NCI-H146 treated with DMSO at 0.1 percent for 48 hours (cell line): ENCODE measurements at regions not wholly inside any gene's neighbourhood (a gene's known extent, or its start where the extent isn't known, plus 50 kb on each side); places are given as distances from the start of the nearest gene placed in this dataset.

Experiments
- DNase-seq: peaks from one replicate; lab custom pipeline; 2025; ENCODE audit not compliant: unreplicated experiment; lab: John Stamatoyannopoulos, UW

DNA sequence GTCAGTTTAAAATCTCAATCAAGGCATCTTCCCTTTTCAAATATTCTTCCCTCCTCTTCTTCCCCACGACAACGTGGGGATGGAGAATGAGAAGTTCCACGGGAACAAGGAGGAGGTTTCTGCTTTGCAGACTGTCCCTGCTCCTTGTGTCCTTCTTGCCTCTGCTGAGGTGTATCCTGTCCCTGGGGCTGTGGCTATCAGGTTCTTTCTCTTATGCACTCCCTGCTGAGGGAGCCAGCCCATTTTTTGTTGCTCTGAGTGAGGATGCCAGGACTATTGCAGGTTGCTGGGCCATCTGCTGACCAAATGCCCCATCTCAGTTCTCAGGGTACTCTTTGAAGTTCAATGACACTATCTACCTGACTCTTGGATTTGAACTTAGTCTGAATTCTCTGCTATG, 533.6 kb downstream of the RNF144B start:
- DNase-seq, result peak; percentile 39

DNA sequence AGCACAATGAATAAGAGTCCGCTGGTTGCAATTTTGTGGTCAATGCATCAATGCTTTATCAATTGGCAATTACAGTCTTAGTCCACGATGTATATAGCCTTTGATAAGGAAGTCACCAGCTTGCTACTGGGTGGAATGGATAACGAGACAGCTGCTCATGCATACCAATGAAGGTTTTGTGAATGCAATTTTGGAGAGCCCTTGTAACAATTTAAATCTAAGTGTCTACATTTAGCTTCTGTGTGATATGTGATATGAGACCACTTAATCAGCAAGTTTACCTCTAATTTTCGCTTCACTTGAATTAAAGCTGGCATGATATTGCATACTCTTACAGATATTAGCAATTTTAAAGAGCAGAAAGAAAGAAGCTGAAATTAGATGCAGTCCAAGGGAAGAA, 543.9 kb downstream of the RNF144B start:
- no peak for DNase-seq

DNA sequence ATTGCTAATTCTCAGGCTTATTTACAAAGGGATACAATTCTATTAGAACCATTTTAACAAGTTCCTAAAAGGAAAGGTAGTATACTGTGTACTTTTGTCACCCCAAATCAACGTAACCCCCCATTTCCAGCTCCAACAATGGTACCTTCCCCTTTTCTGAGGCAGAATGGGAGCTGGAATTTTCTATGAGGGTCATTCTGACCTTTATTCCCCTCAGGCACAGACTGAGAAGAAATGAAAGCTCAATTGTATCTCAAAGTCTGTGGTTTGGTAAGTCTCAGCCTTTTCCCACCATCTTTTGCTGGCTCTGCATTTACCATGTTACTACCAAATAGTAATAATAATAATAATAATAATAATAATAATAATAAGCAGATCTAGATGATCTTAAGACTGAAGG, 571.0 kb downstream of the RNF144B start:
- DNase-seq, result no peak

DNA sequence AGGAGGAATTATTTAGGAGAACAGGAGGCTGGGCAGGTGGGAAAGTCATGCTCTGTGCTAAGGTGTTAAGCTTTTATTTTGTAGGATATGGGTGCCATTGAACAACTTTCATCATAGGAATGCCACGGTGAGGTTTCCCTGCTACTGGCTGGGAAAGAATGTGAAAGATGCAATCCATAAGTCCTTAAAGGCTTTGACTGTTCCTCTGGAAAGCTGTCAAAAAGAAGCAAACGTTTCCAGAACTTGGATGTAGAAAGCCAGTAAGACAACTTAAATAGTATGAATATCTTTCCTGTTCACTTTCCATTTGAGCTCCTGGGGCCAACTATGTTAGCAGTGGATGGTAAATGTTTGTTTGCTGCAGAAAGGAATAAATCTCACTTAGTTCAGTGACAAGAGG, 574.4 kb downstream of the RNF144B start:
- no peak for DNase-seq

DNA sequence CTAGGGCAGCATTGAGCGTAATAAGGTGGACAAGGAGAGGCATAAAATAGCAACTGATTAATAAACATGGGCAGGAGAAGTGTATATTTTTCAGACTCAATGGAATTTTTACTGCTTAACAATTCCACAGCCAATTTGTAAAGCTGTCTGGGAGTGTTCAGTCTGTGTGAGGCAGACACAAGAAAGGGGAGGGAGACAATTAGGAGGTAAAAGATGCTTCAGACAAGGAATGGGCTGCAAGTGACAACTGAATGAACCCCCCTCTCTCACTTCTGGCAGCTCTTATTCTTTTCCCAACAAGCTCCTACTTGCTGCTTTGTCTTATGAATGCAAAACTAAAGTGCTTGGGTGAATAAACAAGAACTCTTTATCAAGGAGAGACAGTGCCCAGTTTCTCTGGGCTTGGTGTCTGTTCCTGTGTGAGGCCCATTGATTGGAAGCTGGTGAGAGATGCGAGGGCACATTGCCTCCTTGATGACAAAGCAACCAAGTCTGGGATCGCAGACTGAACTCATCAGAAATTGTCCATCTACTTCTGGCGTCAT, 575.3 kb downstream of the RNF144B start:
- no peak for DNase-seq

DNA sequence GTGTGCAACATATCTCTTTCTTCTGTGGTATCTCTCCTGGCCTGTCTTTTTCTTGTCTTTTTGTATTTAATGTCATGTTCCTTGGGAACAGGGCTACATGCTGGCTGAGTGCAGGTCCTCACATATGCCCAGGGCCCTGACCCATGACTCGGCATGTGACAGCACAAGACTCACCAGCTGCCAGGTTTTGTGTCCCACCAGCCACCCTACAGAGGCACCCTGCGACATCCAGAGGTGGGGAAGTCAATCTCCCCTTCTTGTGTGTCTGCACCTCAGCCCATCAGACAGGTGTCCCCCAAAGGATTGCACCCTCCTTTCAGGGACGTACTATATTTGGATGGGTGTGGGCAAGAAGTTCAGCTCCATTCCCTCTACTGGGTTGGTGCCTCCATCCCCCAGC, 576.3 kb downstream of the RNF144B start:
- no peak for DNase-seq

DNA sequence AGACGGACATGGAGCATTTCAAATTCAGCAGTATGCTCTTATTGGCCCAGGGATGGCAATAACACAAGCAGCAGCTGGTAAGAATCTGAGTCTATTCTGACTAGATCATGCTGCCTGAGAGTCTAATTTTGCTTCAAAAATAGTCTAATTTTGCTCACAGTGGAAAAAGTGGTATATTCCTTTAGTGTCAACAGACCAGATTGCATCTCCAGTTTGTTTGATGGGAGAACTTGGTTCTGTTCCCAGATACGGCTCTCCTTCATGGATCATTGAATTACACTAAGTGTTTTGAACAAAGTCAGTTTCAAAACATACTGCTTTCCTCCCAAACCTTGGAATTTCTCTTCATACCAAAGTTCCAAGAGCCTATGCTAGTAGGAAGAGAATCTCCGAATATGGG, 586.1 kb downstream of the RNF144B start:
- DNase-seq, result no peak

GRCh38 chr6:18976091-18976490, 588.9 kb downstream of the RNF144B start:
- no peak for DNase-seq

DNA sequence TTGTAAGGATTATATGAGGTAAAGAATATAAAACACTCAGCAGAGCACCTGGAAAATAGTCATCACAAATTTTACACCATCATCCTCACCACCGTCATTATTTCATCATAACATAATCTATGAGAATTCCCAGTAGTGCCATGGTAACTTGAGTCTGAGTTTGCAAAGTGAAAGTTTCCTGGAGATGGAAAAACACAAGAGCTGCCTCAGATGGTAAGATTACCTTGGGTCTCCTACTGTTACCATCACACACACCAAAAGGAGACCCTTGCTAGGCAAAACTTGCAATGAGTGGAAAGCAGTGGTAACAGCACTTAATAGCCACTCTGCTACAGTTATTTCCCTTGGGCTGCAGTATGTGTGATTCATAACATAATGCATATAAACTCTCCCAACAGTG, 589.8 kb downstream of the RNF144B start:
- no peak for DNase-seq

- DNase-seq, result peak; percentile 81
Observed at GRCh38 chr6:18978337-18979128, 591.4 kb downstream of the RNF144B start.

- peak; percentile 93 for DNase-seq
Observed at GRCh38 chr6:18985061-18985460, 597.9 kb downstream of the RNF144B start.

DNA sequence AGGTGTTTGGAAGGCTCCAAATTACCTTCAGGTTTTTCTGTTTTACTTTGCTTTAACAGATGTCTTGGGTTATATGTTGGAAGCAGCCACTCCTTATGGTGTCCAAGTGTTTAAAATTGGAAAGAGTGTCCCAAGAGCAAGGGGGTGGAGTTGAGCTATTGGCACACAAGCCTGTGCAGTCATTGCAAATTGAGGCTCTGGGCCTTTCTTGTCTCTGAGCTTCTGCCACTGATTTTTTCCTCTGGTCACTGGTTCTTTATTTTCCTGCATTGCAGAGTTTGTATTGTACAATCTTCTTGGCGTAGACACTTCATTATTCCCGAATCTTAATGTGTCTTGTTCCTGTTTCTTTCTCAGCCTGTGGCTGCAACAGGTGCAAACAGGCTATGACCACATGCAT, 598.8 kb downstream of the RNF144B start:
- DNase-seq, result no peak

GRCh38 chr6:18988636-18989035, 601.5 kb downstream of the RNF144B start:
- no peak for DNase-seq

DNA sequence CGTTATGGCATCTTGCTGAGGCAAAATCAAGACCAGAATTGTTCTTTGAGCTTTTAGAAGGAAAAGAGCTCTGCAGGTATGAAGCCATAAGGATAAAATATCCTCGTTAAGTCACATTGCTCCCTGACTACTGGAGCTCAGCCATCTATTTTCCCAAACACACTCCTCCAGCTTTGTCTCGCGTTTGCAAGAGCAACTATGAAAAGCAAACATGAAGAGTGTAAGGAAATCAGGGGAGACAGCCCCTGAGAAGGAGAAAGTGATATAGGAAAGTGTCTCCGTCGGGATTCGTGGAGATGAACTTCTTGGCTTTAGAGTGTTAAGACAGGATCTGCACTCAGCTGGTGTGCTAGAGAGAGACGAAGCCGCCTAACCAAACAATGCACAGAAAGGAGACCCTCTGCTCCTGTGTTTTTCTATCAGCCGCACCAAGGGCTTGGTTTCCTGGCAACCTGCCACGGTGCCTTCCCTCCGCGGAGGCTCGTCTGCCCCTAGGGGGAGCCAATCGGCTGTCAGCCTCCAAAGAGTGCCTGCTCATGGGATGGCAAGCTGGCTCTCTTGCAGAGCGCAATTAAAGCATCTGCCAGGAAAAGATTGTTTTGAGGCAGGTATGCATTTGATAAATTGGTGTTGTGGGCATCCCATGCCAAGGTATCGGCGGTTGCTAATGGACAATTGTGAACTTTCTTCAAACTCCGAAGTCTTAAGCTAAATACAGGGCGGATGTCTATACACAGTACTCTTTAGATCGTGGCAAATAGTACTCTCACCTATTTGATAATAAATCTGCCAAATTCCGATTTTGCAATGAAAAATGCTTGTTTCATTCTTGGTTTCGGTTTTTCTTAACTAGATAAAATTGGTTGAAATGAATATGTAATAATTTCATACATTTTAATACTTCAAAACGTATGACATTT, 603.2 kb downstream of the RNF144B start:
- DNase-seq, result peak; percentile 66

- DNase-seq, result peak; percentile 74
Observed at GRCh38 chr6:18997375-18997826, 610.3 kb downstream of the RNF144B start.

DNA sequence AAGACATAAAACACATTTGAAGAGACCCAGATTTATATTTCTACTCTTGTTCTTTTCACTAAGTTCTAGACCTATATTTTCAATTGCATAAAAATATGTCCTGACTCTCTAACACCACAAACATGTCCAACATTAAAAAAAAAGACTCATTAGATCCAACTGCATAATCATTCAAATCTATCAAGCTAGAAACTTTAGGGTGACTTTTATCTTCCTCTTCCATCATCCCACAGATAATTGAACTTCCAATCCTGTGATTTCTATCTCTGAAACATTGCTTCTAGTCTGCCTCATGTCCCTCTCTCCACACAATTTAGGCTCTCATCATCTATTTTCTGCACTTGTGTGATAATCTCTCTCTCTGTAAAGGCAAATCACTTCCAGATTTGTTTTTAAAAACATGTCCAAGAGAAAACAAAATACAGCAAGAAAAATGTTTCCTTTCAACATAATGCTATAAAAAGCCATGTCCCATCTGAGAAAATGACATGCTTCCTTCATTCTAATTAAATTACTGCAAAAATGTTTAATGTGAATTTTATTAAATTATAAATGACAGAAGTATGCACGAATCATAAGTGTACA, 615.9 kb downstream of the RNF144B start:
- DNase-seq, result no peak

DNA sequence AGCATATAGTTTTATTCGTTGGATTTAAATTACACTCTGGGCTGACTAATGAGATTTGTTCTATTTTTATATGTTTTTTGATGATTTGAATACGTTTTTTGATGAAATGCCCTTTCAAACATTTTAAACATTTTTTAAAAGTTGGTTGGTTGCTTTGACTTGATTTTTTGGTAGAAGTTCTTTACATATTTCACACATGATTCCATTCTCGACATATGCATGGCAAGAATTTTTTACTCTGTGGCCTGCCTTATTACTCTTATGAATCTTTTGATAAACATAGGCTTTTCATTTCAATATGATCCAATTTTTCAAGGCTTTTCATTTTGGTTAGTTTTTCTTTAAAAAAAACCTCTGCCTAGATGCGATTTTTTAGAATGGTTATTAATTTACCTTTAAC, 617.0 kb downstream of the RNF144B start:
- DNase-seq, result no peak

DNA sequence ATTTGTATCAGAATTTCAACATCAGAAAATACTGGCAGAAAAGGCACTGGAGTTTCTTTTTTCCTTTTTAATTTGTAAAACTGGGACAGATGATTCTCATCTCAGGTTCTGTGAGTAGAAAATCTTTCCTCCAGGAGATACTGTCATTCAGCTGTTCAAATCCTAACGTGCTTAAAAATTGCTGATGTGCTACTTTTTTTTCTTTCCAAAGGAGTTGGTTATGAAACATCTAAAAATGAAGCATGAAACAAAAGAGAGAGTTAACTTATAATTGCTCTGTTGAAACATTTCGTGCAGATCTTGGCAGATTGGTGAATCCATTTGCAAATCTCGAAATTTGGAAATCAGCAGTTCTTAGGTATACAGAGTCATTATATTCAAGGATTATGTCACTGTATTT, 622.6 kb downstream of the RNF144B start:
- no peak for DNase-seq

DNA sequence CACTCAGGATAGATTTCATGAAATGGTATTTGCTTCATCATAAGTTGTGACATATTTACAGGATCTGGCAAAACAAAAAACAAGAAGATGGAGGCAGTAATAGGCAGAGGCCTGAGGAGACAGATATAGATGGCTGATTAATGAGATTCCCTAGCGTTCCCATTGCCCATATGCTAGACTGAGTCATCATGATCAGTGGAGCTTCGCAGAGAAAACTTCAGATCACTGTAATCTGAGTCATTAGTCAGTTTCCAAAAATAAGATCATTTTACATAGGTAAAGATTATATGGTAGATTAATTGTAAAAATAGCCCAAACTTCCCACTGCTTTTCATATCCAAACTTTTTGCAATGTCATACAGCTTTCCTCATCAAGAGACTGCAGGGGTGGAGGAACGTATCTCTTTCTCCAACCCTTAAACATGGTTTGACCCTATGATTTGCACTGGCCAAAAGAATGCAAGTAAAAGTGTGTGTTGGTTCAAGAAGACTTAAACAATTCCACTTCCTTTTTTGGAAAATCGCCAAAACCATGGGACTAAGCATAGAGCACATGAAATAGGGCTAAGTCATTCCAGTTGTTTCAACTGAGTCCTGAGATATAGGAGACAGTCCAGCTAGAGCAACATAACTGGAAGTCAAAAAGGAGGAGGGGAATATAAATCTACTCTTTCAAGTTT, 626.0 kb downstream of the RNF144B start:
- DNase-seq, result no peak

- peak; percentile 40 for DNase-seq
Observed at GRCh38 chr6:19024737-19025136, 637.6 kb downstream of the RNF144B start.

DNA sequence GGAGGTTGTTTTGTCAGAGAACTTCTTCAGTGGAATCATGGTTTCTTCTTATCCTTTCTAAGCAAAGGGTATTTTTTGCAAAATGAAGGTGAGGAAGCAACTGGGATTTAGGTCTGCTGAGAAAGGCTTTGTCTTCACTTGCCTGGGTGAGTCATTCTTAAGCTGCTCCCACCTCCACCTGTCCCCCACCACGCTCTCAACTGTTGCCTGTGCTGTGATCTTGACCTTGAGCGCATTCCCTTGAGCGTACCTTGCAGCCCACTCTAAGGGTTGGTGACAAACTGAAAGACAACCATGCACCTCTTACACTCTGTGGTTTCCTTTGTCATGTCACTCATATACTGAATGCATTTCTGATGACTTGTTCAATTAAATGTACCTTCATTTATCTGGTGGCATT, 641.1 kb downstream of the RNF144B start:
- DNase-seq, result no peak
